ENCODE measurements at regions not wholly inside any gene's neighbourhood (a gene's known extent, or its start where the extent isn't known, plus 50 kb on each side); places are given as distances from the start of the nearest gene placed in this dataset.

GRCh38 chr4:129322920-129323319, 227.0 kb downstream of the C4orf33 start:
- Histone ChIP-seq H3K4me3 (ENCODE audit: low read length in 3 of 3) (no peak overlapping the region), H3K36me3 (ENCODE audit: control insufficient read depth in 2 of 3, insufficient read depth in 3 of 3, low read length in 3 of 3) (no peaks in the 10 kb centered on the region), H3K27me3 (ENCODE audit: control insufficient read depth, insufficient read depth, low read length) (no peaks in the 10 kb centered on the region), H3K27ac (ENCODE audit: low read depth in 2 of 2, low read length in 2 of 2) (no peak overlapping the region), H3K9ac (ENCODE audit: low read length in 3 of 3) (no peak overlapping the region), H3K4me1 (ENCODE audit: control insufficient read depth in 2 of 3, insufficient read depth in 2 of 3, low read depth in 1 of 3, low read length in 3 of 3) (no peaks in the 10 kb centered on the region), H3K9me3 (ENCODE audit: control insufficient read depth in 2 of 3, insufficient read depth in 1 of 3, low read length in 3 of 3) (no peaks in the 10 kb centered on the region)
- intact Hi-C loops (cut with DNase I), result no loop called here
- no peak for FAIRE-seq
- no peak for DNase-seq
- TF ChIP-seq CTCF (IDR thresholded peaks at IDR 0.05; ENCODE audit: borderline replicate concordance, extremely low read depth, insufficient read depth), result no peak

GRCh38 chr4:129323658-129324057, 227.7 kb downstream of the C4orf33 start:
- Histone ChIP-seq H3K4me3 (ENCODE audit: low read length in 3 of 3) (no peak overlapping the region), H3K36me3 (ENCODE audit: control insufficient read depth in 2 of 3, insufficient read depth in 3 of 3, low read length in 3 of 3) (no peaks in the 10 kb centered on the region), H3K27me3 (ENCODE audit: control insufficient read depth, insufficient read depth, low read length) (no peaks in the 10 kb centered on the region), H3K27ac (ENCODE audit: low read depth in 2 of 2, low read length in 2 of 2) (no peak overlapping the region), H3K9me3 (ENCODE audit: control insufficient read depth in 2 of 3, insufficient read depth in 1 of 3, low read length in 3 of 3) (no peaks in the 10 kb centered on the region), H3K4me1 (ENCODE audit: control insufficient read depth in 2 of 3, insufficient read depth in 2 of 3, low read depth in 1 of 3, low read length in 3 of 3) (no peaks in the 10 kb centered on the region), H3K9ac (ENCODE audit: low read length in 3 of 3) (no peak overlapping the region)
- DNase-seq (no peak), FAIRE-seq (no peak)
- intact Hi-C loops (cut with DNase I), result no loop called here
- no peak for TF ChIP-seq CTCF (IDR thresholded peaks at IDR 0.05; ENCODE audit: borderline replicate concordance, extremely low read depth, insufficient read depth)

- Histone ChIP-seq H3K4me1 (ENCODE audit: control insufficient read depth in 2 of 3, insufficient read depth in 2 of 3, low read depth in 1 of 3, low read length in 3 of 3) (no peaks in the 10 kb centered on the region), H3K36me3 (ENCODE audit: control insufficient read depth in 2 of 3, insufficient read depth in 3 of 3, low read length in 3 of 3) (no peaks in the 10 kb centered on the region), H3K4me3 (ENCODE audit: low read length in 3 of 3) (no peak overlapping the region), H3K27me3 (ENCODE audit: control insufficient read depth, insufficient read depth, low read length) (no peaks in the 10 kb centered on the region), H3K9ac (ENCODE audit: low read length in 3 of 3) (no peak overlapping the region), H3K27ac (ENCODE audit: low read depth in 2 of 2, low read length in 2 of 2) (no peak overlapping the region), H3K9me3 (ENCODE audit: control insufficient read depth in 2 of 3, insufficient read depth in 1 of 3, low read length in 3 of 3) (no peaks in the 10 kb centered on the region)
- FAIRE-seq (no peak), DNase-seq (peak in 3 of 5 donors; percentile 30 to 65 (median 62))
- intact Hi-C loops (cut with DNase I), result no loop called here
- TF ChIP-seq CTCF (IDR thresholded peaks at IDR 0.05; ENCODE audit: borderline replicate concordance, extremely low read depth, insufficient read depth), result no peak
These were observed 230.9 kb downstream of the C4orf33 start for GRCh38 chr4:129326571-129327460.

Data from kidney (tissue), 13 donors.